ENCODE measurements at regions not wholly inside any gene's neighbourhood (a gene's known extent, or its start where the extent isn't known, plus 50 kb on each side); places are given as distances from the start of the nearest gene placed in this dataset.

DNA sequence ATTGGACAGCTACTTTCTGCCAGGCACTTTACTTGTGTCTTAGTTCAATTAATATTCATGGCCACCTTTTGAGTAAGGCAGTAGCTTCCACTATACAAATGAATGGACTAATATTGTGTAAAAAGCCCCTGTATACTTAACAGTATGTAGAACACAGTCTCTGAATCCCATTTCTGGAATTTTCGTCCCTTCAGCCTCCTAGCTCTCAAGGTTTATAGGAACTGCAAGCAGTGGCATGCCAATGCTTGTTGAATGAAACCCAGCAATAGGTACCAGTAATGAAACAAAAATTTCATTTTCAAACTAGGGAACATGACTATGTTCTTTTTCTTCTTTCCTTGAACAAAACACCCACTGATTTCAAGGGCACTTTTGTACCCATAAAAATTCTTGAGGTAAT lies 361.6 kb downstream of the TDRD3 start:
- no peak for DNase-seq
- TF ChIP-seq POLR2A (IDR thresholded peaks at IDR 0.05; ENCODE audit: low read length), result no peak
- TF ChIP-seq GATA1 (IDR thresholded peaks at IDR 0.05; ENCODE audit: low read depth, low read length), result no peak

DNA sequence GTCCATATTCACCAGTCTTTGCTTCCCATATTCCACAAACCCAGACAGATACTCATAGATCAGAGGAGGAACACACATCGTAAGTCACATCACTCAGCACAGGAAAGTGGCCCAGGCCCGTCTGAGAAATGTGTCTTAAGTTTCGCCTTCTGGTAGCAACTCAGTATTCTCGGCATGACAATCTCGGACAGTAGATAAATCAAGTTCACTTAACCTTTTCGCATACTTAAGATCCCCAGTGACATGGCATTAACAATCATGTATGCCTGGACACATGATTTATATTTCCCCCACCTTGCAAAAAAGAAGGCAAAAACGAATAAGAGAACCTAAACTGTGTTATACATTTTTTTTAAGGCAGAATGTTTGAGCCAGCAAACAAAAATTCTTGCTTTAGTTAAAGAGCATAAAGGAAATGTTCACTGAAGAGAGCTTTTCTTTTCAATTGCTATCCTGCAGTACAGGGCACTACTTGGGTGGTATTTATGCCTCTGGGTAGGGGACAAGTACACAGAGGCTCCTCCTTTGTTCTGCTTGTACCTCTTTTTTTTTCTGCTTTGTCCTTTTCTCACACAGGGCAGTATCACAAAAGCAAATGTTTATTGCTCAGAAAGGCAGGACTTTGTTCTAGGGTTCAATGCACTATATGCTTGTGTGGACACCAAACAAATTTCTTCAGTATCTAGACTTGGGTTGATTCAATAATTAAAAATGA lies 360.6 kb downstream of the TDRD3 start:
- no peak for TF ChIP-seq GATA1 (IDR thresholded peaks at IDR 0.05; ENCODE audit: low read depth, low read length)
- no peak for TF ChIP-seq POLR2A (IDR thresholded peaks at IDR 0.05; ENCODE audit: low read length)
- no peak for DNase-seq

DNA sequence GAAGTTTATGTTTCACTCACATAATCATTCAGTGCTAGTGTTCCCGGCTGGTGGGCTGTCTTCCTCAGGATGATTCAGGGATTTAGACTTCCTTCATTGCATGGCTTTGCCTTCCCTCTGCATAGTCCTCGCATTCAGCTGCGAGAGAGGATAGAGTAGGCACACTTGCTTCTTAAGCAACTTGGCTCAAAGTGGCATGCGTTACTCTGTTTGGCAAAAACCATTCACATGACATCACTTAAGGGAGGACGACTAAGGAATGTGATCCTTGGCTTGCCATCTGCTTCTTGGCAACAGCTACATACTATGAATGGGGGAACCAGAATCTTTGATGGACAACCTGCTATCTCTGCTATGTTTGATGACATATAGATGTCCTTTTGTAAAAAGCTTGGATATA lies 359.3 kb downstream of the TDRD3 start:
- no peak for DNase-seq
- TF ChIP-seq GATA1 (IDR thresholded peaks at IDR 0.05; ENCODE audit: low read depth, low read length) (no peak), POLR2A (IDR thresholded peaks at IDR 0.05; ENCODE audit: low read length) (no peak)

DNA sequence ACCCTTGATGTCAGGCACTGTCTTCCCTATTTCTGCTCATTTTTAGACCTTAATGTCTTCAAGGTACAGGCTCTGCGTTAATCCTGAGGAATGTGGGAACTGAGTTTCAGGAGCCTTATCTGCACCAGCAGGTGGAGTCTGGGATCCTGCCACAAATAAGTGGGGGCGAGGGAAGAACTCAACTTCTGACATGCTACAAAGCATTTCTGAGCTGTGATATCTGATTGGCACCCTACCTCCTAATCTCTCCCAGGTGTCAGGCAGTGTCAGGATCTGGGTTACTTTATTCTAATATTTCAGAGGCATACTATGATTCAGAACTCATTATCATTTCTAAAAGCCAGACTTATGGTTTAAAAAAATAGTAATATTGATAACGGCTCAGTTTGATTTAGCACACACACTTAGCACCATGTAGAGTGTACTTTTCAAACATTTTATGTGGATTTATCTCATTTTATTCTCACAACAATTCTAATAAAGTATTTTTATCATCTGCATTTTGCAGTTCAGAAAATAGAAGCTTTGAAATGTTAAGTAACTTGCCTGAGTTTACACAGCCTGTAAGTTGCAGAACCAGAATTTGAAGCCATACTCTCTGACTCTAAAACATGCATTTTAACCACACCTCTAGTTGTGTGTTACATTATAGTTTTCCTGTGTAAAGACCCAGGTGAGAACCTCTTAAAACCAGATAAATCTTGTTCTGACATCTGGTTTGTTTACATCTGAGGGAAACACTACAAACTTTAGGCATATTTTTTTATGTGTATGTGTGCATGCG lies 358.6 kb downstream of the TDRD3 start:
- TF ChIP-seq POLR2A (IDR thresholded peaks at IDR 0.05; ENCODE audit: low read length) (no peak), GATA1 (IDR thresholded peaks at IDR 0.05; ENCODE audit: low read depth, low read length) (no peak)
- no peak for DNase-seq

DNA sequence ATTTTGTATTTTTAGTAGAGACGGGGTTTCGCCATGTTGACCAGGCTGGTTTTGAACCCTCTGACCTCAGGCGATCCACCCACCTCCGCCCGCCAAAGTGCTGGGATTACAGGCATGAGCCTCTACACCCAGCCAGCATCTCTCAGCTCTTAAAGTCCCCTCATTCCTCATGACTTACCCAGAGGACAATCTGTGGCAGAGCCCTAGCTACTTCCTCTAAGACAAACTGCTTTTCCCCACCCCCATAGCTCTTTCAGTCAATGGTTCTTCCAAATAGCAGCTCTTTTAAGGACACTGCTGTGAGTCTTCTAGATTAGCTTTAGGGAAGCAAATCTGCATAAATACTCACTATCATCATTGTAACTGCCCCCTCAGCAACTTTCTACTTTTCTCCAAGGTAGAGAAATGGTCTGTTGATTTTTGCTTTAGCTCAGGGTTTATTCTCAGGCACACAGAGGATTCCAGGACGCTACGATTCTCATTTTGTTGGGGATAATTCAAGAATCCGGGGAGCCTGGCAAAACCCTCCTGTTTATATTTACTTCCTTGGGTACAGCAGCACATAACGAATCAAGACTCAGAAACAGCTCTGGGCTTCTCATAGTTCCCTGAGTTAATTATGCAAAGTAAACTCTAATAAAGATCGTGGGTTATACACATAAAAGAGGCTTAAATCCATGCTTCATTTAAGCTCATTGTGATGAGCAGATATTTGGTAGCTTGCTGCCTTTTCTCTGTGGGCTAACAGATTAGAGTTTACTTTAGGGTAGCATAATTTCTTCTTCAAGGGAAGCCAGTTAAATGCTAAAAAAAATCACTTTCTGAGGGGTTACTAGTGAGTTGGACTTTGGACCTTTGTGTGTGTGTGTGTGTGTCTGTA lies 357.4 kb downstream of the TDRD3 start:
- DNase-seq, result no peak
- TF ChIP-seq GATA1 (IDR thresholded peaks at IDR 0.05; ENCODE audit: low read depth, low read length) (no peak), POLR2A (IDR thresholded peaks at IDR 0.05; ENCODE audit: low read length) (no peak)

DNA sequence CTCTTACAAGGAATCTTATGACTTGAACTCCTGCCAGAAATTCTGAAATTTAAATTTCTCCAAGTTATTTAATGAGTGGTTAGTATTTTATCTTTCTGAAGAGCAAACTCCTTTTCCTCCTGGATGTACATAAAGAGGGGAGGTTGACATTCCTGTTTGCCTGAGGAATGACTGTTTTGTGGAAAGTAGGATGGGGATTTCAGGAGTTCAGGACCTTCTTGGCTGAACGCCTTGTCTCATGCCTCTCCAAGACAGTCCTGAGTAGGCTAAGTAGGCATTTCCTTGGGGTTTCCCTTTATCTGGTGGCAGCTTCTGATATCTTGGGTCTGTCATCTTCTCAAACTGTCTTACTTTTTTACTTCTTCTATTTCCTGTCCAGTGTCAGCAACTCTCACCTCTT lies 356.6 kb downstream of the TDRD3 start:
- no peak for DNase-seq
- TF ChIP-seq GATA1 (IDR thresholded peaks at IDR 0.05; ENCODE audit: low read depth, low read length), result no peak
- TF ChIP-seq POLR2A (IDR thresholded peaks at IDR 0.05; ENCODE audit: low read length), result no peak

DNA sequence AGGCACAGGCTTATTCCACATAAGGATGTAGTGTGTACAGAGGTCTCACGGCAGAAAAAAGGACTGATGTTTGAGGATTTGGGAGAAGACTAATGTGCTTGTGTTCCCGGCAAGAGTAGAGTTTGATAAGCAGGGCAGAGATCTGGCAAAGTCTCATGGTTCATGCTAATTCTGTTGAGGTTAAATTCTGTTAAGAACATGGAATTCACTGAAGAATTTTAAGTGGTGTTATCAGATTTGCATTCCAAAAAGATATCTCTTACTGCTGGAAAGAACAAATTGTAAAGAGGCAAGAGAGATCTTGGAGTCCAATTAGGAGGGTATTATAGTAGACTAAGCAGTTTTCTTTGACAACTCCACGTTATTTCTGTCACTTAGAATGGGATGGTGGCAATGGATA lies 348.3 kb downstream of the TDRD3 start:
- DNase-seq, result no peak
- TF ChIP-seq GATA1 (IDR thresholded peaks at IDR 0.05; ENCODE audit: low read depth, low read length), result no peak
- TF ChIP-seq POLR2A (IDR thresholded peaks at IDR 0.05; ENCODE audit: low read length), result no peak

DNA sequence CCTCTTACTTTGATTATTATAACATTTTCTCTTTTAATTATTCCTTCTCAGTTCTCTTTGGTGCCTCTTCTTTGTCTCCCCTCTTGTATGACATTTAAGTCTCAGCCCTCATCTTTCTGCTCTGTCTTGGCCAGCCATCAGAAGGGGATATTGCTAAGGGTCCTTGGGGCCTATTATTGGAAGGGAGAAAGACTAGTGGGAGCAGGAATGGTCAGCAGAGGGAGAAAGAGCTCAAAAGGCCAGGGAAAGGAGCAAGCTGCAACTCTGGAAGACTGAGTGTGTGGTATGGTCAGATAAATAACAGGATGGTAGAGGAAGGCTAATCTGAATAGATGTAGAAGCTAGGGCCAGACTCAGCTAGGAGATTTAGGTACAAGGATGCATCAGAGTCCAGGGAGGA lies 336.9 kb downstream of the TDRD3 start:
- TF ChIP-seq GATA1 (IDR thresholded peaks at IDR 0.05; ENCODE audit: low read depth, low read length) (no peak), POLR2A (IDR thresholded peaks at IDR 0.05; ENCODE audit: low read length) (no peak)

DNA sequence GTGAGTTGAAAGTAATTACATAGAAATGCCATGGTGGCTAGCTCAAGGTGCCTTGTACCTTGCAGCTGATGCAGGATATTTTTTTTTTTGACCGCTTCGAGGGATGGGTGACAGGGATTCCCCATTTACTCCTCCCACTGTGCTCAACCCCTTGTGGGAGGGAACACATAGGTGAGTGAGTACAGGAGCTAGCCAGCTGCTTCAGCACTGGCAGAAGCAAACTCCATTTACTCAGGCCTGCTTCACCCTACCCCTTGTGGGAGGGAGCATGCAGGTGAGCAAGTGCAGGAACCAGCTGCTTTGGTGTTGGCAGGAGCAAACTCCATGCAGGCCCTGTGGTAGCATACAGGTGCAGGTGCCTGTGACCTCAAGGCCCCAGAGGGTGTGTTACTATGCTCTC lies 330.1 kb downstream of the TDRD3 start:
- DNase-seq, result no peak
- TF ChIP-seq POLR2A (IDR thresholded peaks at IDR 0.05; ENCODE audit: low read length) (no peak), GATA1 (IDR thresholded peaks at IDR 0.05; ENCODE audit: low read depth, low read length) (no peak)

More for the DNA sequence above, 336.9 kb downstream of the TDRD3 start:
- no peak for DNase-seq

DNA sequence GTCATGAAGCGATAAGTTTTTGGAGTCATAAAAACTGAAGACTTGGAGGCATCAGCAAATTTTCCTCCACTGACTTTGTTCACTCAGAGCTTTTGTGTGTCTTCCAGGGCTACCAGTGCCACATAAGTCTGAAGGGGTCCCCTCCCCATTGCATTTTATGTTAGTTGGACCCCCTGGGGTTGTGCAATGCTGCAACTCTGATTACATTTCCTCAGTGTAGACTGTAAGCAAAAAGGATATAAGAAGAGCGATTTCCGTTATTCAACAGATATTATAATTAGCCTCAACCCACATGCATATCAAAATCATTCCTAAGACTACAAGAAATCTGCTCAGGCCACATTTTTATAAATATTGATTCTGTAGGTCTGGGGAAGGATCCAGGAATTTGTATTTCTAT lies 324.0 kb downstream of the TDRD3 start:
- TF ChIP-seq POLR2A (IDR thresholded peaks at IDR 0.05; ENCODE audit: low read length) (no peak), GATA1 (IDR thresholded peaks at IDR 0.05; ENCODE audit: low read depth, low read length) (no peak)
- DNase-seq, result no peak

DNA sequence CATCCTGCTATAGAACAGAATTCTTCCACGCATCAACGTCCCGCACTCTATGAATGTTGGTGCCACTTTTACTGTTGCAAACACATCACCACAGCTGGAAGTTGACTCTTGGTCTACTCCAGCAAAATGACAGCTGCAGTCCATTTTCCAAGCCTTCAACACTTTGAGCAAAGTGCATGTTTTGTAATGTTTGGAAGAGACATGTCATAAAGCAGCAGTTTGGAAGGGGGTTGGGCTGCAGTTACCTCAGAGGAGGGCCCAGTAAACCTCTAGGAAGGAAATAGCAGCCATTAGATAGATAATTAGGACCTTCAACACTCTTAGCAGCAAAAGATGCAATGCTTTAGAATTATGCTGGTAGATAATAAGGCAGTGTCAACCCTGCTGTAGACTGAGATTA lies 323.6 kb downstream of the TDRD3 start:
- TF ChIP-seq GATA1 (IDR thresholded peaks at IDR 0.05; ENCODE audit: low read depth, low read length), result no peak
- no peak for TF ChIP-seq POLR2A (IDR thresholded peaks at IDR 0.05; ENCODE audit: low read length)
- DNase-seq, result no peak

DNA sequence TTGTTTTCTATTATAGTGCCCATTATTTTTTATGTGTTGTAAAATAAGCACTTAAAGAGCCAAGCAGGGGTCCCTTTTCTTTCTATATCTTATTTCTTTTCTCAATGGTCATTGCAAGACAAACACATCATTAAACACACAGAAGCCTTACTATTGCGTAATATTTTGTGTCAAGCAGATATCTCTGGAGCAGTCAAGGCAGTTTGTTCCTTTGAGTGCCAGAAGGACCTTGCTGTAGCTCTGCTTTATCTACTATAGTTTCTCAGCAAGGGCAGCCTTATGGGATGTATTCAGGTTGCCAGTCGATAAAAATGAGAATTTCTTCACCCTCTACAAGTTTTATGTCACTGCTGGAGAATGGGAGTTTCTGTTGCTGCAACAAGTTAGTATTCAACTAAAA lies 319.3 kb downstream of the TDRD3 start:
- TF ChIP-seq GATA1 (IDR thresholded peaks at IDR 0.05; ENCODE audit: low read depth, low read length), result no peak
- TF ChIP-seq POLR2A (IDR thresholded peaks at IDR 0.05; ENCODE audit: low read length), result no peak
- no peak for DNase-seq

DNA sequence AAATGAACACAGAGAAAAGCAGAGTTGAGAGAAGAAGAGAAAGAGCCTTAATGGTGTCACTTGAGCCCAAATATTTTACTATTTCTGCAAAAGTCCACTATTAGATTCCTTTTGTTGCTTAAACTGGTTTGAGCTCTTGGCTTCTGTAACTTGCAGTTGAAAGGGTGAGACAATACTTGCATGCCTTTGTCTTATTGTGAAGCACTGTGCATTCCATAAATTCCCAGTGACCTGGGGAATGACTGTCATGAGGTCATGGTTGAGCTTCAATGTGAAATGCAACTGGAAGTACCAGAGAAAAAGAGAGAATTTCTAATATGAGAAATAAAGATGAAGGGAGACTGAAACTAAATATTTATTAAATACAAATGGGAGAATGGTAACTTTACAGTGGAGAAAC lies 310.9 kb downstream of the TDRD3 start:
- no peak for TF ChIP-seq GATA1 (IDR thresholded peaks at IDR 0.05; ENCODE audit: low read depth, low read length)
- TF ChIP-seq POLR2A (IDR thresholded peaks at IDR 0.05; ENCODE audit: low read length), result no peak
- no peak for DNase-seq

DNA sequence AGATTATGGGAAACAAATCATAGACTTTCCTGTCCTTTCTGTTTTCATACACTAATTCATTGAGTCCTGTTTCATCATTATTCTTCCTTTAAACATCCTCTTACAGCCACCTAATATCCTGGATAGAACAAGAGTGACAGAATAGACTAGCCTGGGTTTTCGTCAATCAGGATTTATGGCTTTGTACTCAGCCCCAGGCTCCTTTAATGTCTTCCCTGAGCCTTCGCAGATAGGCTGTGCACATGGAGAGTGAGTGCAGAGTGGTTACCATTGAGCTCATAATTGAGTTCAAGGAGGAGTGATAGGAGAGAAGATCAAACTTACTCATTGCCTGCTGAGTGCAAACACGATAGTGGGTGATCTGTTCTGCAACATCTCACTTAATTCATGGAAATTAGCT lies 304.9 kb downstream of the TDRD3 start:
- TF ChIP-seq GATA1 (IDR thresholded peaks at IDR 0.05; ENCODE audit: low read depth, low read length) (no peak), POLR2A (IDR thresholded peaks at IDR 0.05; ENCODE audit: low read length) (no peak)
- no peak for DNase-seq
